HG03175 (cell line): ENCODE measurements at regions not wholly inside any gene's neighbourhood (a gene's known extent, or its start where the extent isn't known, plus 50 kb on each side); places are given as distances from the start of the nearest gene placed in this dataset.
"Not testable (repeated sequence)": the region's sequence is repeated elsewhere in the genome, so short reads cannot be mapped to it uniquely, and the experiment has no call there.

ENCODE experiments used
- ATAC-seq: cut with Tn5 transposase; IDR thresholded peaks from one replicate; pipeline ENCODE4 v1.9.1; 2021; ENCODE audit warnings: mild to moderate bottlenecking, moderate library complexity; ENCODE audit not compliant: unreplicated experiment

GRCh38 chr2:16416651-16417050, 249.0 kb downstream of the CYRIA start:
- no peak for ATAC-seq

- not testable (repeated sequence) for ATAC-seq
These were observed 249.8 kb downstream of the CYRIA start for GRCh38 chr2:16415861-16416260.

GRCh38 chr2:16413947-16414346, 251.7 kb downstream of the CYRIA start:
- no peak for ATAC-seq

GRCh38 chr2:16413285-16413684, 252.3 kb downstream of the CYRIA start:
- ATAC-seq, result no peak

- ATAC-seq, result no peak
These were observed 253.2 kb downstream of the CYRIA start for GRCh38 chr2:16412321-16413030.

- ATAC-seq, result no peak
These were observed 253.8 kb downstream of the CYRIA start for GRCh38 chr2:16411788-16412187.

- ATAC-seq, result no peak
These were observed 255.8 kb downstream of the CYRIA start for GRCh38 chr2:16409849-16410248.

- ATAC-seq, result no peak
These were observed 256.6 kb downstream of the CYRIA start for GRCh38 chr2:16409006-16409390.

- no peak for ATAC-seq
These were observed 257.2 kb downstream of the CYRIA start for GRCh38 chr2:16408331-16409005.

GRCh38 chr2:16407358-16407757, 258.3 kb downstream of the CYRIA start:
- ATAC-seq, result no peak

- no peak for ATAC-seq
These were observed 258.9 kb downstream of the CYRIA start for GRCh38 chr2:16406496-16407289.

- ATAC-seq, result no peak
These were observed 260.1 kb downstream of the CYRIA start for GRCh38 chr2:16405551-16405950.

- no peak for ATAC-seq
These were observed 260.9 kb downstream of the CYRIA start for GRCh38 chr2:16404551-16405300.

GRCh38 chr2:16404146-16404545, 261.5 kb downstream of the CYRIA start:
- no peak for ATAC-seq

- no peak for ATAC-seq
These were observed 262.7 kb downstream of the CYRIA start for GRCh38 chr2:16402891-16403290.

- ATAC-seq, result no peak
These were observed 263.8 kb downstream of the CYRIA start for GRCh38 chr2:16401761-16402300.

- ATAC-seq, result no peak
These were observed 265.5 kb downstream of the CYRIA start for GRCh38 chr2:16400127-16400623.

- ATAC-seq, result no peak
These were observed 267.1 kb downstream of the CYRIA start for GRCh38 chr2:16398486-16399043.

- ATAC-seq, result no peak
These were observed 267.8 kb downstream of the CYRIA start for GRCh38 chr2:16397681-16398475.
